ENCODE measurements at regions not wholly inside any gene's neighbourhood (a gene's known extent, or its start where the extent isn't known, plus 50 kb on each side); places are given as distances from the start of the nearest gene placed in this dataset.

DNA sequence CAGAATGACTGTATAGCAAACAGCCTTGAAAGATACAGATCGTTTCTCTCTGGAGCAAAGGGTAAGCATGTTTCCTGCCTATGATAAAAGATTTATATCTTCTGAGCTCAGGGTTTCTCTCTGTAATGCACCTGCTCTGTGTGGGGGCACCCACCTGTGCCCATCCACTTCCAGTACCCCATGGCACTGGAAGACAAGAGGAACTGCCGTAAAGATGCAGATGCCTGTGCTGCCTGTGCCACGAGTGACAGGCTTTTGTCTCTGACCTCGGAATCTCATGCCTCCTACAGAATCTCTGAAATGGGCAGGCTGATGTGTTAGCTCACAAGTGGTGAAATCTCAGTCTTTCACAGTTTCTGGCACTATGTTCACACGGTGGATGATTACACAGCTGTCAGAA, 50.3 kb upstream of the ATP11A start:
- H3K9me3 ChIP-seq: no peaks in the 10 kb centered on the region

GRCh38 chr13:112638919-112639318, 50.9 kb upstream of the ATP11A start:
- Histone ChIP-seq H3K27me3 (peaks cover 54% of the 10 kb centered on the region), H3K4me1 (peaks cover 0 to 9% (median 0%) of the 10 kb centered on the region in 4 donors), H3K27ac (no peak overlapping the region), H3K36me3 (no peaks in the 10 kb centered on the region), H3K4me3 (no peak overlapping the region), H3K9me3 (no peaks in the 10 kb centered on the region)
- 68 to 78% methylated on average over 8 to 10 of the region's 10 CpGs for WGBS, 2 donors (ENCODE audit: low coverage in 1 of 2)
- no peak for DNase-seq
- TF ChIP-seq POLR2A (IDR thresholded peaks at IDR 0.05): no peak
- TF ChIP-seq, protein P1, sequence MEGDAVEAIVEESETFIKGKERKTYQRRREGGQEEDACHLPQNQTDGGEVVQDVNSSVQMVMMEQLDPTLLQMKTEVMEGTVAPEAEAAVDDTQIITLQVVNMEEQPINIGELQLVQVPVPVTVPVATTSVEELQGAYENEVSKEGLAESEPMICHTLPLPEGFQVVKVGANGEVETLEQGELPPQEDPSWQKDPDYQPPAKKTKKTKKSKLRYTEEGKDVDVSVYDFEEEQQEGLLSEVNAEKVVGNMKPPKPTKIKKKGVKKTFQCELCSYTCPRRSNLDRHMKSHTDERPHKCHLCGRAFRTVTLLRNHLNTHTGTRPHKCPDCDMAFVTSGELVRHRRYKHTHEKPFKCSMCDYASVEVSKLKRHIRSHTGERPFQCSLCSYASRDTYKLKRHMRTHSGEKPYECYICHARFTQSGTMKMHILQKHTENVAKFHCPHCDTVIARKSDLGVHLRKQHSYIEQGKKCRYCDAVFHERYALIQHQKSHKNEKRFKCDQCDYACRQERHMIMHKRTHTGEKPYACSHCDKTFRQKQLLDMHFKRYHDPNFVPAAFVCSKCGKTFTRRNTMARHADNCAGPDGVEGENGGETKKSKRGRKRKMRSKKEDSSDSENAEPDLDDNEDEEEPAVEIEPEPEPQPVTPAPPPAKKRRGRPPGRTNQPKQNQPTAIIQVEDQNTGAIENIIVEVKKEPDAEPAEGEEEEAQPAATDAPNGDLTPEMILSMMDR (IDR thresholded peaks at IDR 0.05): no peak
- no peak for TF ChIP-seq EP300 (IDR thresholded peaks at IDR 0.05; ENCODE audit: low read depth)
- no peak for TF ChIP-seq POLR2AphosphoS5 (IDR thresholded peaks at IDR 0.05)
- in situ Hi-C loops (cut with MboI; ENCODE audit: low pct_ligation_motif_present in 1 of 4, low pct_unique_long_range_greater_than_20kb in 1 of 4, low sequenced_read_pairs in 3 of 4) (loop anchor here (10.0 to 25.0 kb wide), 2 partner anchors 56 to 223 kb away; partner anchors contain the start of gene ATP11A (in 1 of the 4)), intact Hi-C loops (cut with DNase I; ENCODE audit: low total_unique reads) (no loop called here)

More for the DNA sequence above, 50.3 kb upstream of the ATP11A start:
- Histone ChIP-seq H3K27me3 (peaks cover 48% of the 10 kb centered on the region), H3K4me1 (peaks cover 0 to 9% (median 0%) of the 10 kb centered on the region in 4 donors), H3K4me3 (no peak overlapping the region), H3K27ac (no peak overlapping the region), H3K36me3 (no peaks in the 10 kb centered on the region)
- intact Hi-C loops (cut with DNase I; ENCODE audit: low total_unique reads) (no loop called here), in situ Hi-C loops (cut with MboI; ENCODE audit: low pct_ligation_motif_present in 1 of 4, low pct_unique_long_range_greater_than_20kb in 1 of 4, low sequenced_read_pairs in 3 of 4) (loop anchor here (10.0 to 25.0 kb wide), 2 partner anchors 55 to 223 kb away; partner anchors contain the start of gene ATP11A (in 1 of the 4))
- TF ChIP-seq POLR2A (IDR thresholded peaks at IDR 0.05) (no peak), EP300 (IDR thresholded peaks at IDR 0.05; ENCODE audit: low read depth) (no peak), POLR2AphosphoS5 (IDR thresholded peaks at IDR 0.05) (no peak)
- TF ChIP-seq, protein P1 (IDR thresholded peaks at IDR 0.05): no peak
- DNase-seq: no peak
- WGBS, 2 donors (ENCODE audit: low coverage in 1 of 2): 50% methylated on average over 5 of the region's 5 CpGs; no CpG with 5 or more reads in 1 of the 2 donors

GRCh38 chr13:112638157-112638750, 50.3 kb upstream of the TUBGCP3 start:
- Histone ChIP-seq H3K36me3 (no peaks in the 10 kb centered on the region), H3K4me3 (no peak overlapping the region), H3K9me3 (no peaks in the 10 kb centered on the region), H3K27ac (no peak overlapping the region), H3K27me3 (peaks cover 55% of the 10 kb centered on the region), H3K4me1 (peaks cover 0 to 9% (median 0%) of the 10 kb centered on the region in 4 donors)
- TF ChIP-seq, protein P1 (IDR thresholded peaks at IDR 0.05): no peak
- TF ChIP-seq POLR2AphosphoS5 (IDR thresholded peaks at IDR 0.05): no peak
- no peak for TF ChIP-seq EP300 (IDR thresholded peaks at IDR 0.05; ENCODE audit: low read depth)
- TF ChIP-seq POLR2A (IDR thresholded peaks at IDR 0.05): no peak
- intact Hi-C loops (cut with DNase I; ENCODE audit: low total_unique reads): no loop called here
- DNase-seq: no peak
- in situ Hi-C loops (cut with MboI; ENCODE audit: low pct_ligation_motif_present in 1 of 4, low pct_unique_long_range_greater_than_20kb in 1 of 4, low sequenced_read_pairs in 3 of 4): loop anchor here (10.0 to 25.0 kb wide), 2 partner anchors 57 to 224 kb away; partner anchors contain the start of gene ATP11A (in 1 of the 4)
- 80% methylated on average over 1 to 24 of the region's 24 CpGs for WGBS, 2 donors (ENCODE audit: low coverage in 1 of 2)
